ENCODE measurements at regions not wholly inside any gene's neighbourhood (a gene's known extent, or its start where the extent isn't known, plus 50 kb on each side); places are given as distances from the start of the nearest gene placed in this dataset.

DNA sequence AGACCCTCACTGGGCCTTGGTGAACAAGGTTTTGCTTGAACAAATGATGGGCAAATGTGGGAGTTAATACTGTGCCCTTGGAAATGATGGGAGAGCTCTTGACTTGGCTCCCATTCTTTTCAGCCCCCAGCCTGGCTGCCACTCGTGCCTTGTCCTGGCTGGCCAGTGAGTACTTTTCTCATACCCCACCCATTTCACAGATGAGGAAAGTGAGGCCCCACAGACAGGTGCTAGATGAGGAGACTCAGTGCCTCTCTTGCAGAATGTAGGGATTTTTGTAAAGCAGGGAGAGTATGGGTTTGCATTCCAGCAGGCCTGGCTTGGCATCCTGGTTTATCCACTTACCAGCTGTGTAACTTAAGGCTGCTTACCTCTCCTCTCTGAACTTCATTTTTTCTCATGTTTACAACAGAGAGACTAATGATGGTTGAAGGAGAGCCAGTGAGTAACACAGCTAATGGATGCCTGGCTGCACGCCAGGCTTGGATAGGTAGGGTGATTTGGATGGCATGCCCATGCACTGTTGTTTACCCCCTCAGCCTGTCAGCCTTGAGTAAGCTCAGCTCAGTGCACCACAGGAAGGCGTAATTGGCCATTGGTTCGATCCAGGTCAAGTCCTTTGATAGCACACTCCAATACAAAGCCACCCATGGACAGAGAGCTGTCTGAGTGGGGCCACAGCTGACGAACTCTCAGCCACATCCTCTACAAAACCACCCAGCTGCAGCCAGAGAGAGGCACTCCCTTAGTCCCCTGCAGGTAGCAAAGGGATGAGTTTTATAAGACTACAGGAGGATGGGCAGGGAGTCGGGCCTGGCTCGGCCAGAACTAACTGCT, 436.8 kb downstream of the RPS24 start:
- Histone ChIP-seq H3K9me3 (ENCODE audit: control insufficient read depth in 1 of 2, low read length in 2 of 2) (no peaks in the 10 kb centered on the region), H3K4me3 (ENCODE audit: low read depth in 1 of 2, low read length in 2 of 2) (no peak overlapping the region), H3K9ac (ENCODE audit: low read depth in 1 of 2, low read length in 2 of 2) (no peak overlapping the region), H3K36me3 (ENCODE audit: control insufficient read depth in 1 of 2, insufficient read depth in 2 of 2, low read length in 2 of 2) (no peaks in the 10 kb centered on the region), H3K4me1 (ENCODE audit: control insufficient read depth in 1 of 2, insufficient read depth in 2 of 2, low read length in 2 of 2) (no peaks in the 10 kb centered on the region), H3K27me3 (ENCODE audit: control insufficient read depth in 1 of 2, insufficient read depth in 2 of 2, low read length in 2 of 2) (no peaks in the 10 kb centered on the region), H3K27ac (ENCODE audit: low read depth, low read length) (no peak overlapping the region)

DNA sequence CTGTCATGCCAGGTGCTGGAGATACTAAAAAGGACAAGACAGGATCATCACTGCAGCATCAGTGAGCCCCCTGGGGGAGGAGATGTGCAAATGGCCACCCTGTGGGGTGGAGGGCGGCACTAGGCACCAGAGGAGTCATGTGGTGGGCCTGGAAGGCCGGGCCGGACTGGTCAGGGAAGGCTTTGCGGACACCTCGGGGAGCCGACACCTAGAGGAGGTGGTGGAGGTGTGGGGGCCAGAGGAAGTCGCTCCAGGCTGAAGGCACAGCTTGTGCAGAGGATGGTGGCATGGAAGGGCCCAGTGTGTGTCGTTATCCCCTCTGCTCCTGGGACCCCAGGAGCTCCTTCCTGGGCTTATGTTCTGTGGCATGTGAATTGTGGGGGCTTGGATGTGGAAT, 437.7 kb downstream of the RPS24 start:
- no peak overlapping the region for H3K27ac ChIP-seq (ENCODE audit: low read depth, low read length)
- no peak overlapping the region for H3K4me3 ChIP-seq (ENCODE audit: low read depth in 1 of 2, low read length in 2 of 2)
- no peak overlapping the region for H3K9ac ChIP-seq (ENCODE audit: low read depth in 1 of 2, low read length in 2 of 2)
- no peaks in the 10 kb centered on the region for H3K4me1 ChIP-seq (ENCODE audit: control insufficient read depth in 1 of 2, insufficient read depth in 2 of 2, low read length in 2 of 2)
- no peaks in the 10 kb centered on the region for H3K9me3 ChIP-seq (ENCODE audit: control insufficient read depth in 1 of 2, low read length in 2 of 2)
- no peaks in the 10 kb centered on the region for H3K36me3 ChIP-seq (ENCODE audit: control insufficient read depth in 1 of 2, insufficient read depth in 2 of 2, low read length in 2 of 2)
- no peaks in the 10 kb centered on the region for H3K27me3 ChIP-seq (ENCODE audit: control insufficient read depth in 1 of 2, insufficient read depth in 2 of 2, low read length in 2 of 2)

DNA sequence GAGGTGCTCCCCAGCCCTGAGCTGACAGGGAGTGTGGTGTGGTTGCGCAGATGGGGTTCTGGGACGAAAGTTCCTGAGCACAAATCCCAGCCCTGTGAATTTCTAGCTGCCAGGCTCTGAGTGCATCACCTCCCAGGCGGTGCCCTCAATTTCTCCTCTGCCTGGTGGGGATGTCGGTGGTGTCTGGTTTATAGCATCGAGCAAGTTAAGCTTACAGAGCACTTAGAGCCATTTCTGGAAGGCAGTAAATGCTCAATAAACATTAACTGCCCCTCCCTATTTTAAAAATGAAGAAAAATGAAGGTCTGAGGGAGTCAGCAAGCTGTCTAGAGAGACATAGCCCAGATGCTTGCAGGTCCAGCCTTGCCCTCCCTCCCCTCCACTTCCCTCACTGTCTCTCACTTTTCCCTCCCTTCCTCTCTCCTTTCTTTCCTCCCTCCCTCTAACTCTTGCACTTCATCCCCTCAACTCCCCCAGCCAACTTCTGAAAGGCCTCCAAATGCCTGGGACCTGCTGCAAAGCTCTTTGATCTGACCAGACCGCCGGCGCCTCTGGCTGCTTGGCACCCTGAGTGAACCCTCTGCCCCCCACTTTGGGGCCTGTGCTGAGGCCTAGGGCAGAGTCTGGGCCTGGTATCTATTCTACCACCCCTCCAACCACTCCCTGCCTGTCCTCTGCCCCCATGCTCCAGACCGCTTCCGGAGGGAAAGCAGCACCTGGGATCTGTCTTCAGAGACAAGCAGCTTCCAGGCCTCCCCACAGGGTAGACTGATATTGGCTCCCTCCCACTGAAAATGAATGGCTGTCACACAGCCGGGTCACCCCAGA, 438.3 kb downstream of the RPS24 start:
- no peaks in the 10 kb centered on the region for H3K36me3 ChIP-seq (ENCODE audit: control insufficient read depth in 1 of 2, insufficient read depth in 2 of 2, low read length in 2 of 2)
- no peak overlapping the region for H3K4me3 ChIP-seq (ENCODE audit: low read depth in 1 of 2, low read length in 2 of 2)
- no peak overlapping the region for H3K9ac ChIP-seq (ENCODE audit: low read depth in 1 of 2, low read length in 2 of 2)
- H3K27me3 ChIP-seq (ENCODE audit: control insufficient read depth in 1 of 2, insufficient read depth in 2 of 2, low read length in 2 of 2), result no peaks in the 10 kb centered on the region
- no peaks in the 10 kb centered on the region for H3K4me1 ChIP-seq (ENCODE audit: control insufficient read depth in 1 of 2, insufficient read depth in 2 of 2, low read length in 2 of 2)
- no peak overlapping the region for H3K27ac ChIP-seq (ENCODE audit: low read depth, low read length)
- H3K9me3 ChIP-seq (ENCODE audit: control insufficient read depth in 1 of 2, low read length in 2 of 2), result no peaks in the 10 kb centered on the region

DNA sequence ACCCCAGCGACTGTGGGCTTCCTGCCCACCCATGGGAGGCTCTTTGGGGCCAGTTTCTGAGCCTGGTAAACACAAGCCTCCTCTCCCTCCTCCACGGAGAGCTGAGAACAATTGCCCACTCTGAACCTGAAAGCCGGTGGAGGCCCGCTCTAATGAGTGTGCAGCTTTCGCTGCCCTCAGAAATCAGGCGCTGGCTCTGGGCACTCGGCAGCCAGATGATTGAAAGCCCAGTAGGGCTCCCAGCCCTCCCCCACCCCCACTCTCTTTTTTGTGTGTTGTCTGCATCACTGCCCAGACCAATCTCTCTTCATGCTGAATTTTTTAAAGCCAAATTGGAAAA, 438.9 kb downstream of the RPS24 start:
- Histone ChIP-seq H3K9me3 (ENCODE audit: control insufficient read depth in 1 of 2, low read length in 2 of 2) (no peaks in the 10 kb centered on the region), H3K27ac (ENCODE audit: low read depth, low read length) (no peak overlapping the region), H3K9ac (ENCODE audit: low read depth in 1 of 2, low read length in 2 of 2) (no peak overlapping the region), H3K4me1 (ENCODE audit: control insufficient read depth in 1 of 2, insufficient read depth in 2 of 2, low read length in 2 of 2) (no peaks in the 10 kb centered on the region), H3K4me3 (ENCODE audit: low read depth in 1 of 2, low read length in 2 of 2) (no peak overlapping the region), H3K27me3 (ENCODE audit: control insufficient read depth in 1 of 2, insufficient read depth in 2 of 2, low read length in 2 of 2) (no peaks in the 10 kb centered on the region), H3K36me3 (ENCODE audit: control insufficient read depth in 1 of 2, insufficient read depth in 2 of 2, low read length in 2 of 2) (no peaks in the 10 kb centered on the region)

DNA sequence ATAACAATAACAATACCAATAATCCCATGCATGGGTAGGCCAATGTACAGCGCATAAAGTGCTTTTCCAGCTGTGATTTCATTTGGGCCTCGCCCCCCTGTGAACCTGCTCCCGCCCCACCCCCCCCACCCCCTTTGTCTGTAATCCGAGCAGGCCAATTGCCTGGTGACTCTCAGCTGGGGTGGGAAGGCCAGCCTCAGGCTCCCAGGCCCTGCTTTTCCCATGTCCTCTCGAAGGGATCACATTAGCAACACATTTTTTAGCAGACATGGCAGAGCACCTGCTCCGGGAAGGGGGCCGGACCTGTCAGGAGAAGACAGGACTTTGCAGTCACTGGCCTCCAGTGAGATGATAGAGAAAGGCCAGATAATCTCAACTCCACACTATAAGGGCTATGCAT, 439.3 kb downstream of the RPS24 start:
- H3K36me3 ChIP-seq (ENCODE audit: control insufficient read depth in 1 of 2, insufficient read depth in 2 of 2, low read length in 2 of 2), result no peaks in the 10 kb centered on the region
- no peaks in the 10 kb centered on the region for H3K27me3 ChIP-seq (ENCODE audit: control insufficient read depth in 1 of 2, insufficient read depth in 2 of 2, low read length in 2 of 2)
- no peaks in the 10 kb centered on the region for H3K9me3 ChIP-seq (ENCODE audit: control insufficient read depth in 1 of 2, low read length in 2 of 2)
- no peaks in the 10 kb centered on the region for H3K4me1 ChIP-seq (ENCODE audit: control insufficient read depth in 1 of 2, insufficient read depth in 2 of 2, low read length in 2 of 2)
- no peak overlapping the region for H3K27ac ChIP-seq (ENCODE audit: low read depth, low read length)
- H3K4me3 ChIP-seq (ENCODE audit: low read depth in 1 of 2, low read length in 2 of 2), result no peak overlapping the region
- H3K9ac ChIP-seq (ENCODE audit: low read depth in 1 of 2, low read length in 2 of 2), result no peak overlapping the region

DNA sequence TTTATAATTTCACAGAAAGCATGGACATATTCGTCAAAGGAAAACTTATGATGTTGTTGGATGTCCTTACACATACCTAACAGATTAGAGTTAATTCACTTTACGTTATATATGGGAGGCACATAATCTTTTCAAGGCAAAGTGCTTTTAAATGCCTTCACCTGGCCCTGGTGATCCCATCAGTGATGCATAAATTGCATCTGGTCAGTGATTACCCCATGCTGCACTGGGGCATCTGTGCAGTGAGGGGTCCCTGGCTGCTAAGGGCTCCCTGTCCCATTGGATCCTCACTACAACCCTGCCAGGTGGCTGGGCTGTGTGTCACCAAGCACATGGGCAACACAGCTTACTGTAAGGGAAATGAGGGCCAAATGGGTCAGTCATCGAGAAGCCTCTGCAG, 441.1 kb downstream of the RPS24 start:
- Histone ChIP-seq H3K9ac (ENCODE audit: low read depth in 1 of 2, low read length in 2 of 2) (no peak overlapping the region), H3K36me3 (ENCODE audit: control insufficient read depth in 1 of 2, insufficient read depth in 2 of 2, low read length in 2 of 2) (no peaks in the 10 kb centered on the region), H3K27me3 (ENCODE audit: control insufficient read depth in 1 of 2, insufficient read depth in 2 of 2, low read length in 2 of 2) (peaks cover 0 to 1% of the 10 kb centered on the region in 2 donors), H3K9me3 (ENCODE audit: control insufficient read depth in 1 of 2, low read length in 2 of 2) (no peaks in the 10 kb centered on the region), H3K4me1 (ENCODE audit: control insufficient read depth in 1 of 2, insufficient read depth in 2 of 2, low read length in 2 of 2) (no peaks in the 10 kb centered on the region), H3K27ac (ENCODE audit: low read depth, low read length) (no peak overlapping the region), H3K4me3 (ENCODE audit: low read depth in 1 of 2, low read length in 2 of 2) (no peak overlapping the region)

DNA sequence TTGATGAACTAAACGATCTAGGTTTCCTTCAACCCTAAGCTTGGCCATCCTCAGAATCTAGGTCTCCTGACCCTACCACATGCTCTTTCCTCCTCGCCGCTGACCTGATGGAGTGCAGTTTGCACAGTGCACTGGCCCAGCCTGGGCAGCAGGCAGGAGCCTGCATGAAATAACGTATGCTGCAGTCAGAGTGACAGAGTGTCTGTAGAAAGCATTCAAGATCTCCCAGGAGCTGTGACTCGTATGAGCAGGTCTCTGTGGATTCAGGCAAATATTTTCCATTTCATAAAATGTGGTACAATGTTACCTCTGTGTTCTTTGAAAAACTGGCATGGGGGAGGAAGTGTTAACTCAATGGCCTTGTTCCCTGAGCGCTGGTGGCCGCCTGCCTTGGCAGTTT, 441.8 kb downstream of the RPS24 start:
- Histone ChIP-seq H3K27ac (ENCODE audit: low read depth, low read length) (no peak overlapping the region), H3K4me3 (ENCODE audit: low read depth in 1 of 2, low read length in 2 of 2) (no peak overlapping the region), H3K9me3 (ENCODE audit: control insufficient read depth in 1 of 2, low read length in 2 of 2) (no peaks in the 10 kb centered on the region), H3K27me3 (ENCODE audit: control insufficient read depth in 1 of 2, insufficient read depth in 2 of 2, low read length in 2 of 2) (peaks cover 0 to 6% of the 10 kb centered on the region in 2 donors), H3K36me3 (ENCODE audit: control insufficient read depth in 1 of 2, insufficient read depth in 2 of 2, low read length in 2 of 2) (no peaks in the 10 kb centered on the region), H3K4me1 (ENCODE audit: control insufficient read depth in 1 of 2, insufficient read depth in 2 of 2, low read length in 2 of 2) (no peaks in the 10 kb centered on the region), H3K9ac (ENCODE audit: low read depth in 1 of 2, low read length in 2 of 2) (no peak overlapping the region)

DNA sequence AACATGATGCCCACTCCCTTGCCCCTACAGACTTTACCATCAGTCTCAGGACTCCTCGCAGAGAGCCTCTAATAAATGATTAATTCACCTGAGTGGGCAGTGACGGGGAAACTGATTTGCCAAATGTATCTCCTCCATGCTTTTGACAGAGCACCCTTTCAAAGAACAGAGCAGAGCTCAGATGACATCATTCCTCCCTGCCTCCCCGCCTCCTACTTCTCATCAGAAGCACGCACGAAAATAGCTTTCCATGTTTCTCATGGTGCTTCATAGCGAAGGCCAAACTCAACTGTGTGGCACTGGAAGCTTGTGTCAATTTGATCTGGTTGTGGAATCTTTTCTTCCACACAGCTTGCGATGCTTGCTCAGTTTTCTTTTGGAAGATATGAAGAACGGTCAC, 442.5 kb downstream of the RPS24 start:
- Histone ChIP-seq H3K27ac (ENCODE audit: low read depth, low read length) (no peak overlapping the region), H3K9me3 (ENCODE audit: control insufficient read depth in 1 of 2, low read length in 2 of 2) (no peaks in the 10 kb centered on the region), H3K4me3 (ENCODE audit: low read depth in 1 of 2, low read length in 2 of 2) (no peak overlapping the region), H3K36me3 (ENCODE audit: control insufficient read depth in 1 of 2, insufficient read depth in 2 of 2, low read length in 2 of 2) (no peaks in the 10 kb centered on the region), H3K27me3 (ENCODE audit: control insufficient read depth in 1 of 2, insufficient read depth in 2 of 2, low read length in 2 of 2) (peaks cover 0 to 6% of the 10 kb centered on the region in 2 donors), H3K9ac (ENCODE audit: low read depth in 1 of 2, low read length in 2 of 2) (no peak overlapping the region), H3K4me1 (ENCODE audit: control insufficient read depth in 1 of 2, insufficient read depth in 2 of 2, low read length in 2 of 2) (no peaks in the 10 kb centered on the region)

DNA sequence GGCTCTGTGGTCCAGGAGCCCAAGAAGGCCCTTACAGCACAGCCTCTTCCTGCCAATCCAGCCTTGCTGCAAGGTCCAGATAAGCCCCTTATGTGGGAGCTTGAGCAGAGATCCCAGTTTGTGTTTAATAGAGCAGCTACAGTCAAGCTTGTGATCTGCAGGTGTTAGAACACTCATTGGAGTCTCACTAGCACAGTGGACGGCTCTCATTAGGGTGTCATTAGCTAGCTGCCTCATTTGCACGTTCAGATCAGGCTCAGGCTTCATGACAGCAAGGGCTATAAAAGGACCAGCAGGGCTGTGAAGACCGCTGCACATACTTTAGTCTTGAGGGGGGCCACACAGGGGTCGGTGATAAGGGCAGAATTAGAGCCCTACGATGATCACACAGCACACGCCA, 443.2 kb downstream of the RPS24 start:
- no peak overlapping the region for H3K4me3 ChIP-seq (ENCODE audit: low read depth in 1 of 2, low read length in 2 of 2)
- no peaks in the 10 kb centered on the region for H3K9me3 ChIP-seq (ENCODE audit: control insufficient read depth in 1 of 2, low read length in 2 of 2)
- peaks cover 0 to 6% of the 10 kb centered on the region in 2 donors for H3K27me3 ChIP-seq (ENCODE audit: control insufficient read depth in 1 of 2, insufficient read depth in 2 of 2, low read length in 2 of 2)
- no peaks in the 10 kb centered on the region for H3K36me3 ChIP-seq (ENCODE audit: control insufficient read depth in 1 of 2, insufficient read depth in 2 of 2, low read length in 2 of 2)
- H3K27ac ChIP-seq (ENCODE audit: low read depth, low read length), result no peak overlapping the region
- no peak overlapping the region for H3K9ac ChIP-seq (ENCODE audit: low read depth in 1 of 2, low read length in 2 of 2)
- H3K4me1 ChIP-seq (ENCODE audit: control insufficient read depth in 1 of 2, insufficient read depth in 2 of 2, low read length in 2 of 2), result no peaks in the 10 kb centered on the region

DNA sequence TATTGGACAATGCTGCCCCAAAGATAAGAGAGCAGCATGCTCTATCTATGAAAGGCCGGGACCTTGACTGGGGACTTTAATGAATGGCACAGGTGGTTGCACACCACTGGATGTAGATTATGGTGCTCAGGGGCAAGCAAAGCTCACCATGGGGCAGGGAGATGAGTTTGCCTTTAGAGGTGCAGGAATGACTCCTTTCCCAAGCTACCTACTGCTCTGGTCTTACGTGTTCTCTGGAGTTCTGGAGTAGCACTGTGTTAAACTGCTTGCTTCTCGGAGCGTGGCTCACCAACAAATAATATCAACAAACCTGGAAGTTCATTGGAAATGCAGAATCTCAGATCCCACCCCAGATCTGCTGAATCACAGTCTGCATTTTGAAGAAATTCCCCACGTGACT, 445.3 kb downstream of the RPS24 start:
- Histone ChIP-seq H3K27ac (ENCODE audit: low read depth, low read length) (no peak overlapping the region), H3K9ac (ENCODE audit: low read depth in 1 of 2, low read length in 2 of 2) (no peak overlapping the region), H3K27me3 (ENCODE audit: control insufficient read depth in 1 of 2, insufficient read depth in 2 of 2, low read length in 2 of 2) (peaks cover 0 to 6% of the 10 kb centered on the region in 2 donors), H3K36me3 (ENCODE audit: control insufficient read depth in 1 of 2, insufficient read depth in 2 of 2, low read length in 2 of 2) (no peaks in the 10 kb centered on the region), H3K4me1 (ENCODE audit: control insufficient read depth in 1 of 2, insufficient read depth in 2 of 2, low read length in 2 of 2) (no peaks in the 10 kb centered on the region), H3K4me3 (ENCODE audit: low read depth in 1 of 2, low read length in 2 of 2) (no peak overlapping the region), H3K9me3 (ENCODE audit: control insufficient read depth in 1 of 2, low read length in 2 of 2) (no peaks in the 10 kb centered on the region)
